NCI-H2029 treated with DMSO at 0.1 percent for 48 hours (cell line): ENCODE measurements at regions not wholly inside any gene's neighbourhood (a gene's known extent, or its start where the extent isn't known, plus 50 kb on each side); places are given as distances from the start of the nearest gene placed in this dataset.
A peak's percentile ranks its signal among the peaks of the same experiment; 100 is the strongest.

Experiments
- DNase-seq: peaks from one replicate; lab custom pipeline; 2025; lab: John Stamatoyannopoulos, UW

- DNase-seq: no peak
Measured at GRCh38 chr6:91697010-91697695, 1110.3 kb upstream of the MAP3K7 start.

GRCh38 chr6:91695221-91695620 lies 1108.3 kb upstream of the MAP3K7 start:
- no peak for DNase-seq

- DNase-seq: no peak
Measured at GRCh38 chr6:91694016-91694654, 1107.3 kb upstream of the MAP3K7 start.

GRCh38 chr6:91691449-91691848 lies 1104.6 kb upstream of the MAP3K7 start:
- no peak for DNase-seq

GRCh38 chr6:91683240-91683639 lies 1096.4 kb upstream of the MAP3K7 start:
- no peak for DNase-seq

- DNase-seq: no peak
Measured at GRCh38 chr6:91681296-91681695, 1094.4 kb upstream of the MAP3K7 start.

- DNase-seq: peak; percentile 11
Measured at GRCh38 chr6:91678679-91679446, 1092.0 kb upstream of the MAP3K7 start.

- no peak for DNase-seq
Measured at GRCh38 chr6:91672201-91672600, 1085.3 kb upstream of the MAP3K7 start.

GRCh38 chr6:91669871-91670268 lies 1083.0 kb upstream of the MAP3K7 start:
- DNase-seq: no peak

GRCh38 chr6:91669154-91669870 lies 1082.4 kb upstream of the MAP3K7 start:
- DNase-seq: no peak

GRCh38 chr6:91667596-91667995 lies 1080.7 kb upstream of the MAP3K7 start:
- no peak for DNase-seq

- no peak for DNase-seq
Measured at GRCh38 chr6:91664327-91664959, 1077.6 kb upstream of the MAP3K7 start.

- DNase-seq: no peak
Measured at GRCh38 chr6:91660893-91661292, 1074.0 kb upstream of the MAP3K7 start.

GRCh38 chr6:91659891-91660290 lies 1073.0 kb upstream of the MAP3K7 start:
- DNase-seq: peak; percentile 80

- no peak for DNase-seq
Measured at GRCh38 chr6:91654793-91655192, 1067.9 kb upstream of the MAP3K7 start.

GRCh38 chr6:91654357-91654756 lies 1067.5 kb upstream of the MAP3K7 start:
- no peak for DNase-seq

- no peak for DNase-seq
Measured at GRCh38 chr6:91653895-91654294, 1067.0 kb upstream of the MAP3K7 start.

GRCh38 chr6:91653076-91653723 lies 1066.3 kb upstream of the MAP3K7 start:
- no peak for DNase-seq

GRCh38 chr6:91646649-91647048 lies 1059.8 kb upstream of the MAP3K7 start:
- DNase-seq: no peak

- no peak for DNase-seq
Measured at GRCh38 chr6:91645811-91646210, 1058.9 kb upstream of the MAP3K7 start.

- no peak for DNase-seq
Measured at GRCh38 chr6:91637217-91637616, 1050.3 kb upstream of the MAP3K7 start.
